ENCODE measurements at regions not wholly inside any gene's neighbourhood (a gene's known extent, or its start where the extent isn't known, plus 50 kb on each side); places are given as distances from the start of the nearest gene placed in this dataset.

DNA sequence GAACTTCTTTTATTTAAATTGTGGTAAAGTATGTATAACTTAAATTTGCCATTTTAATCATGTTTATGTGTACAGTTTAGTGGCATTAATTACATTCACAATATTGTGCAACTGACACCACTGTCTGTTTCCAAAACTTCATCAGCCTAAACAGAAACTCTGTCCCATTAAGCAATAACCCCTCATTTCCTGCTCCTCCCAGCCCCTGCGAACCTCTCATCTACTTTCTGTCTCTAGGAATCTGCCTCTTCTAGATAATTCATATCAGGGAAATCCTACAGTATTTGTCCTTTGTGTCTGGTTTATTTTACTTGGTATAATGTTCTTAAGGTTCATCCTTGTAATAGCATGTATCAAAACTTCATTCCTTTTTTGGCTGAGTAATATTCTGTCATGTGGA lies 75.1 kb downstream of the BOLA3 start:
- peaks cover 5% of the 10 kb centered on the region for H3K4me1 Mint-ChIP-seq (ENCODE audit: low read depth)

DNA sequence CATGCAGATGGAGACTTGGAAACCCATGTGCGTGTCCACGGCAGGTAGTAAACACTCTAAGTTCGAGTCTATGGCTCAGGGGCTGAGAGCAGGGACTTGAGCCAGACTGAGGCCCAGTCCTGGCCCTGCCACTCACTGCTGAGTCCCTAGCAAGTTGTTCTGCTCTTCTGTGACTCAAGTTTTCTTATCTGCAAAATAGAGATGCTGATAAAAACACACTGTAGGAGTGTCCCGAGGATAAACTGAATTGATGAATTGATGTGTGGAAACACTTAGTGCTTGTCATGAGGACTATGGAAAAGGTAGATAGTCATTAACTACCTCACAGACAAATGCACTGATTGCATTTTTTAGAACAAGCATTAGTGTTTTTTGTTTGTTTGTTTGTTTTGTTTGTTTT lies 73.2 kb downstream of the BOLA3 start:
- peaks cover 5% of the 10 kb centered on the region for H3K4me1 Mint-ChIP-seq (ENCODE audit: low read depth)
- H3K36me3 Mint-ChIP-seq (ENCODE audit: low read depth): peaks cover 53% of the 10 kb centered on the region
- no peaks in the 10 kb centered on the region for H3K27me3 Mint-ChIP-seq (ENCODE audit: low read depth)
- H3K27ac Mint-ChIP-seq: no peak overlapping the region
- intact Hi-C loops (cut with micrococcal nuclease): no loop called here
- H3K4me3 Mint-ChIP-seq (ENCODE audit: low read depth): no peak overlapping the region
- no peaks in the 10 kb centered on the region for H3K9me3 Mint-ChIP-seq
- DNase-seq (ENCODE audit: low spot score): no peak

More for the DNA sequence above, 75.1 kb downstream of the BOLA3 start:
- Mint-ChIP-seq H3K9me3 (no peaks in the 10 kb centered on the region), H3K27ac (no peak overlapping the region), H3K4me3 (ENCODE audit: low read depth) (no peak overlapping the region), H3K36me3 (ENCODE audit: low read depth) (peaks cover 61% of the 10 kb centered on the region), H3K27me3 (ENCODE audit: low read depth) (no peaks in the 10 kb centered on the region)
- intact Hi-C loops (cut with micrococcal nuclease): no loop called here
- DNase-seq (ENCODE audit: low spot score): no peak

DNA sequence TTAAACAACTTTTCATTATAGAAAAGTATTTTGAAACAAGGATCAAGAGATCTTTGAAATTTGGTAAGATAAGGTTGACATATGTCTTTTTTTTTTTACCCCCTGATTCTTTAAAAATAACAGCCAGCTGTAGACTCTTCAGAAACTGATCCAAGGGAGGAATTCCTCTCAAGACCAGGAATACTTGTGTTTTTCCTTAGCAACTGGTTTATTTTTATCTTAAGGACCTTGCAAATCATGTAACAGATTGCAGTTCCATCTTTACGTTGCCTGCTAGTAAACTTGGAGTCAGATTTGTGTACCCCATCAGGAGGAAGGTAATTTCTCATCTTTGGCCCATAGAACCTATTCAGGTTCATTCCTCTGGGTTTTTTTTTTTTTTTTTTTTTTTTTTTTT lies 71.6 kb downstream of the BOLA3 start:
- Mint-ChIP-seq H3K4me3 (ENCODE audit: low read depth) (no peak overlapping the region), H3K9me3 (no peaks in the 10 kb centered on the region), H3K4me1 (ENCODE audit: low read depth) (peaks cover 5% of the 10 kb centered on the region), H3K27me3 (ENCODE audit: low read depth) (no peaks in the 10 kb centered on the region), H3K36me3 (ENCODE audit: low read depth) (peaks cover 48% of the 10 kb centered on the region), H3K27ac (no peak overlapping the region)
- DNase-seq (ENCODE audit: low spot score): no peak
- intact Hi-C loops (cut with micrococcal nuclease): no loop called here

DNA sequence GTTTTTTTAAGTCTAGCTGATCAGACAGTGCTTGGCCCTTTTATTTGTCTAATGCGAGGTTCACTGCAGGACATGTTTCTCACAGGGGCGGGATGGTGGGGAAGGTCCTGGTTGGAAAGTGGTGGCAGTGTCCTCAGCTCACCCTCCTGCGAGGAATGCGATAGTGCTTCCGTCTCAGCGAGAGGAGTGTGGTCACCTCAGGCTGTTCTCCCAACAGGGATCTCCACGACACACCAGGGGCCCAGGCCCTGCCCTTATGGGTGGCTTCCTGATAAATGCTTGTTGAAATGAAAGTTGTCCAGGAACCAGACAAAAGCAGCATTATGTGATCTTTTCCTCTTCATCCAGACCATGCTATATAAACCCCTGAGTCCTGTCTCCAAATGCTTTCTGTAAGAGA lies 70.1 kb downstream of the BOLA3 start:
- Mint-ChIP-seq H3K4me3 (ENCODE audit: low read depth) (no peak overlapping the region), H3K4me1 (ENCODE audit: low read depth) (peaks cover 4% of the 10 kb centered on the region), H3K27me3 (ENCODE audit: low read depth) (no peaks in the 10 kb centered on the region), H3K27ac (no peak overlapping the region), H3K9me3 (no peaks in the 10 kb centered on the region), H3K36me3 (ENCODE audit: low read depth) (peaks cover 54% of the 10 kb centered on the region)
- intact Hi-C loops (cut with micrococcal nuclease): no loop called here
- DNase-seq (ENCODE audit: low spot score): no peak

DNA sequence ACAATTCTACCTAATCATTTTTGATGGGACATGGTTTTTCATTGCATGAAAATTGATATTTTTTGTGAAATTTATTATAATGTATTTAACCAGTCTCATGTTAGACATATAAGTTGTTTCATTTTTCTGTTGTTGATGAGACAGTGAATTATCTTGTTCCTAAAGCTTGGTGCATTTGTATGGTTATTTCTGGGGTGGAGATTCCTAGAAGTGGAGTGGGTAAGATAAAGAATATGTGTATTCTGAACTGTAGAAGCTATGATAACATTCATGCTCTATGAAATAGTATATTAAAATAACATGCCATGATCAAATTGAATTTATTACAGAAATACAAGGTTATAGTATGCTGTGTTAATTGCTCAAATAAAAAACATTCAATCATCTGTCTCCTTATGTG lies 69.2 kb downstream of the BOLA3 start:
- Mint-ChIP-seq H3K9me3 (no peaks in the 10 kb centered on the region), H3K27ac (no peak overlapping the region), H3K36me3 (ENCODE audit: low read depth) (peaks cover 53% of the 10 kb centered on the region), H3K4me3 (ENCODE audit: low read depth) (no peak overlapping the region), H3K4me1 (ENCODE audit: low read depth) (no peaks in the 10 kb centered on the region), H3K27me3 (ENCODE audit: low read depth) (no peaks in the 10 kb centered on the region)
- intact Hi-C loops (cut with micrococcal nuclease): no loop called here
- DNase-seq (ENCODE audit: low spot score): no peak

DNA sequence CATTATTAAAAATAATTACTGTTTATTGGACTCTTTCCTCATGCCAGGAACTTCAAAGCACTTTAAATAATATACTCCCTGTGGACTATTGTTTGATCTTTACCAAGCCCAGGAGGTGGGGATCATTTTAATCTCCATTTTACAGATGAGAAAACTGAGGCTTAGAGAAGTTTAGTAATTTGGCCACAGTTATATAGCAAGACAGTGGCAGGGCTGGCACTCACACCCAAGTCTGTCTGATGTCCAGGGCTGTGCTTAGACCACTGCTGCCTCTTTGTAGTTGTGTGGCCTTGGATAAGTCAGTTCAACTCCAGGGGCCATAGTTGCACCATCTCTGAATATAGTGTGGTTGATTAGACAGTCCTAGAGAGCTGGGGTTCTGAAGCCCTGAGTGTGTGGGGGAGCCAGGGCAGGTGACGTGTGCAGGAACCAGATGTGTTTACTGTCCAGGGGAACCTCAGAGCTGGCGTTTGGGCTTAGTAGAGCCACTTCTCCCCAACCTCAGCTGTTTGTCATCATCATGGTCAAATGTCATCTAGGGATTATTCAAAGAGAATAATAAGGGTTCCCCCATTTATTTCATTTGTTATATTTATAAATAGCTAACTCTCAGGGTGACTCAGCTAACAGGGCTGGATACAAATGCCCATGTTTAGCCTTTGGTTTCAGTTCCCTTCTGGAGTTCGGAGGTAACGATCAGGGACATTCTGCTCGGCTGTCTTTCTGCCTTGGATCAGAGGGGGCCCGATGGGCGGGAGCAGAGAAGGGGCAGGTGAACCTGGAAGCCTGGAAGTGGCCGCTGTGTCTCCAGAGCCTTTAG lies 68.0 kb downstream of the BOLA3 start:
- no peak overlapping the region for H3K4me3 Mint-ChIP-seq (ENCODE audit: low read depth)
- H3K4me1 Mint-ChIP-seq (ENCODE audit: low read depth): no peaks in the 10 kb centered on the region
- intact Hi-C loops (cut with micrococcal nuclease): no loop called here
- no peak overlapping the region for H3K27ac Mint-ChIP-seq
- no peaks in the 10 kb centered on the region for H3K27me3 Mint-ChIP-seq (ENCODE audit: low read depth)
- H3K36me3 Mint-ChIP-seq (ENCODE audit: low read depth): peaks cover 48% of the 10 kb centered on the region
- no peak for DNase-seq (ENCODE audit: low spot score)
- no peaks in the 10 kb centered on the region for H3K9me3 Mint-ChIP-seq

DNA sequence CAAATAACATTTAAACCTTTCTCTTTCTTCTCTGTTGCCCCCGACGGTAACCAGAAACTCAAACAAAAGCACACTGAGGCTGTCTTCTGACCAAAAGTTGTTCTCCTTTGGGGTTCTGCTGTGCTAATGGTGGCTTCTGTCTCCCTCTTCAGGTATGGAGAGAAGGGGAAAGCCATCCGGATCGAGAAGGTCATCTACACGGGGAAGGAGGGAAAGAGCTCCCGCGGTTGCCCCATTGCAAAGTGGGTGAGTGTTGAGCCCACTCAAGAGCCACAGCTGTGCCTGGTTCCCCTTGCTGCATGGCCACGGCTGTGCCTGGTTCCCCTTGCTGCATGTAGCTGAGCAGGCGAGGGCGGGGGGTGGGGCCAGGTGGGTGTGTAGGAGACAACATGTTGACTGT lies 67.4 kb downstream of the BOLA3 start:
- Mint-ChIP-seq H3K4me1 (ENCODE audit: low read depth) (no peaks in the 10 kb centered on the region), H3K27ac (no peak overlapping the region), H3K27me3 (ENCODE audit: low read depth) (no peaks in the 10 kb centered on the region), H3K4me3 (ENCODE audit: low read depth) (no peak overlapping the region), H3K36me3 (ENCODE audit: low read depth) (peaks cover 50% of the 10 kb centered on the region), H3K9me3 (no peaks in the 10 kb centered on the region)
- intact Hi-C loops (cut with micrococcal nuclease): no loop called here
- no peak for DNase-seq (ENCODE audit: low spot score)

DNA sequence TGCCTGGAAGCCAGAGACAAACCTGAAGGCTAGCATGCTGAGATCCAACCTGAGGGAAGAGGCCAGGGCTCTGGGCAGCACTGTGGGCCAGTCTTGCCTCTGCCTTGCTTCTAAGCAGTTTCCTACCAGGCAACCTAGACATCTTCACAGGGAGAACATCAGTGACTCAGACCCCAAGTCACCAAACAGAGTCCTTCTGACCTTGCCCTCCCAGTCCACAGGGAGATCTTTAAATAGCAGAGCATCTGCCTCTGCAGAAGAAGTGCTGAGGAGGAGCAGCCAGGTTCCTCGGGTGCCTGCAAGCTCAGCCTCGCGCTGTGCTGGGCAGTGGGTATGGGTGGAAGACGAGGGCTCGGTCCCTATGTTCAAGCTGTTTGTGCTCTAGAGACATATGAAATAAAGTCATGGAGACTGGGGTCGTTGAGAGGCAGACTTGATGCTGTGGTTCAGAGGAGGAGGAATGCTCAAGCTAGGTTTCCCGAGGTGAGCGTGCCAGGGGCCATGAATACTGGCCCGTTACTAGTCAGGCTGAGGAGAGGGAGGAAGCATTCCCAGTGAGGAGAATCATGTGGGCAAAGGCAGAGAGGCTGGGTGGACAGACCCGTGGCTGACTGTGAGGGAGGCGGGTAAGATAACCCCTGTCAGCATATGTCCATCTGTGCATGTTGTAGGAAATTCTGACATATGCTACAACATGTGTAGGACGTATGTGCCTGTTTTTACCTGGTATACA lies 66.5 kb downstream of the BOLA3 start:
- no peak for DNase-seq (ENCODE audit: low spot score)
- Mint-ChIP-seq H3K27me3 (ENCODE audit: low read depth) (no peaks in the 10 kb centered on the region), H3K9me3 (no peaks in the 10 kb centered on the region), H3K36me3 (ENCODE audit: low read depth) (peaks cover 49% of the 10 kb centered on the region), H3K27ac (no peak overlapping the region), H3K4me1 (ENCODE audit: low read depth) (no peaks in the 10 kb centered on the region), H3K4me3 (ENCODE audit: low read depth) (no peak overlapping the region)
- intact Hi-C loops (cut with micrococcal nuclease): no loop called here

DNA sequence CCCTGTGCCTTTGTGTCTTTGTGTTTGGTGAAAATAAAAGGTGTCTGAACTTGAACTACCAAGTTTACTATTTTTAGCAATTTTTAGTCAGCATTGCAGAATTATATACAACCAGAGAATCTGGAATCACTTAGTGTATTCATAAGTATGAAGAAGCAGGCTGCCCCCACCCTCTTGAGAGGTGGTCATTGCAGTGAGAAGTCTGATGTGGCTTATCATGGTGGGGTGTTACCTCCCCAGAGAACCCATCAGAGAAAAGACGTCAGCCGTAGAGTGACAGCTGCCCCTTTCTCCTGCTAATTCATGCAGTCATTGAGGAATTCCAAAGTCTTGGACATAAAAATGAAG lies 66.0 kb downstream of the BOLA3 start:
- no peaks in the 10 kb centered on the region for H3K9me3 Mint-ChIP-seq
- H3K4me1 Mint-ChIP-seq (ENCODE audit: low read depth): no peaks in the 10 kb centered on the region
- intact Hi-C loops (cut with micrococcal nuclease): no loop called here
- H3K27me3 Mint-ChIP-seq (ENCODE audit: low read depth): no peaks in the 10 kb centered on the region
- peaks cover 44% of the 10 kb centered on the region for H3K36me3 Mint-ChIP-seq (ENCODE audit: low read depth)
- no peak for DNase-seq (ENCODE audit: low spot score)
- H3K4me3 Mint-ChIP-seq (ENCODE audit: low read depth): no peak overlapping the region
- no peak overlapping the region for H3K27ac Mint-ChIP-seq

DNA sequence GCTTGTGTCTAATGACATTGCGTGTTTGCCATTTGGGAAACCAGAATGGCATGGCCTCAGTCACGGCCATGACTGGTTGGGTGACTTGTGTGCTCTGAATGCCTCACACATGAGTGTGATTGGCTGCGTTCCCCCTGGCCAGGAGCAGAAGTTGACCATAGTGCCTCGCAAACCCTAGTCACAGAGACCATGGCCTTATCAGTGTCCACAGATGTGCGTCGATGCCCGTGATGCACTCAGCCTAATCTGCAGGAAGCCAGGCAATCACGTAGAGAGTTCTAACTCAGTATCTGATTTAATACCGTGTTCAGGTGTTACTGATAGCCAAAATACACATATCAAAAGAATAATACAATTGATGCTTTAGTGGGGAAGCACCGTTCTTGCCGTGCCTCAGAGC lies 64.0 kb downstream of the BOLA3 start:
- H3K36me3 Mint-ChIP-seq (ENCODE audit: low read depth): peaks cover 46% of the 10 kb centered on the region
- no peak overlapping the region for H3K27ac Mint-ChIP-seq

More for the DNA sequence above, 64.0 kb downstream of the BOLA3 start:
- intact Hi-C loops (cut with micrococcal nuclease): no loop called here
- H3K4me1 Mint-ChIP-seq (ENCODE audit: low read depth): no peaks in the 10 kb centered on the region
- DNase-seq (ENCODE audit: low spot score): no peak
- H3K27me3 Mint-ChIP-seq (ENCODE audit: low read depth): no peaks in the 10 kb centered on the region
- no peak overlapping the region for H3K4me3 Mint-ChIP-seq (ENCODE audit: low read depth)
- no peaks in the 10 kb centered on the region for H3K9me3 Mint-ChIP-seq

Measured in activated T-helper 2 cell treated with anti-CD3 and anti-CD28 coated beads, Interferon-gamma antibody, Interleukin-2, Interleukin-4, amounts not matched to agents 10 μg/mL and 5 μg/mL and 100 μg/mL, durations not matched to agents 14 hours and 24 hours and 36 hours (primary cell).